ENCODE measurements at regions not wholly inside any gene's neighbourhood (a gene's known extent, or its start where the extent isn't known, plus 50 kb on each side); places are given as distances from the start of the nearest gene placed in this dataset.
A peak's percentile ranks its signal among the peaks of the same experiment; 100 is the strongest.
"Not testable (repeated sequence)": the region's sequence is repeated elsewhere in the genome, so short reads cannot be mapped to it uniquely, and the experiment has no call there.

GRCh38 chr21:5117666-5118295 is 5403.6 kb upstream of the TPTE start:
- DNase-seq; in situ Hi-C loops (cut with MboI; ENCODE audit: low pct_unique_long_range_greater_than_20kb, low sequenced_read_pairs): not testable (repeated sequence)

DNA sequence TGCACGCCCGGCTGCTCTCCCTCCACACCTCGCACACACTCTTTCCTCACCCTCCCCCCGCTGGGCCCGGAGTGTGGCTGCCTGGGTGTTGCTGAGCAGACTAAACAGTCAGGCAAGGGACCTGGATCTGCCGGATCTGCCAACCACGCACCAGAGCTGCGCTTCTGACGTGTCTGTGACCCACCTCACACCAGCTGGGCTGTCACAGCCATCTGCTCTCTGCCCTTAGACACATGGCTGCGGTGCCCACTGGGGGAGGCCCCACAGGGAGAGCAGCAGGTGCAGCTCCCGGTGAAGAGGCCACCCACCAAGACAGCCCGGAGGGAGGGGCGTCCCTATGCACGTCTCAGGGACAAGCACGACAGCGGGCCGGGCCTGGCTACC is 5403.1 kb upstream of the TPTE start:
- in situ Hi-C loops (cut with MboI; ENCODE audit: low pct_unique_long_range_greater_than_20kb, low sequenced_read_pairs); DNase-seq: not testable (repeated sequence)

DNA sequence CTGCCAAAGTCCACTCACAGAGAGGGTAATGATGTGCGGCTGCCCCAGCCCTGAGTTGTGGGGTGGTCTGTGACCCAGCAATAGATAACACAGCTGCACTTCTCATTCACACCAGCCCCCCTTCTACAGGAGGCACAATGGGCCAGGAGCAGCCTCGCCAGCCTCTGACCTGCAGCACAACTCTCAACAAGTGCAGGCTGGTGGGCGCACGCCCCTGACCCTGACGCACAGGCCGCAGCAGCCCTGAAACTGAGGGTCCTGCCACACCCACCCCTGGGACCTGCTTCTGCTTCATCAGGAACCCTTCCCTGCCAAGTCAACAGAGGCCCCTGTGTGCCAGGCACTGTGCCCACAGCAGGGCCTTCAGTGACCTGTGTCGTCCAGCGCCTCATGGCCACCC is 5402.2 kb upstream of the TPTE start:
- in situ Hi-C loops (cut with MboI; ENCODE audit: low pct_unique_long_range_greater_than_20kb, low sequenced_read_pairs); DNase-seq: not testable (repeated sequence)

- in situ Hi-C loops (cut with MboI; ENCODE audit: low pct_unique_long_range_greater_than_20kb, low sequenced_read_pairs); DNase-seq: not testable (repeated sequence)
Measured at GRCh38 chr21:5121399-5121798, 5400.0 kb upstream of the TPTE start.

DNA sequence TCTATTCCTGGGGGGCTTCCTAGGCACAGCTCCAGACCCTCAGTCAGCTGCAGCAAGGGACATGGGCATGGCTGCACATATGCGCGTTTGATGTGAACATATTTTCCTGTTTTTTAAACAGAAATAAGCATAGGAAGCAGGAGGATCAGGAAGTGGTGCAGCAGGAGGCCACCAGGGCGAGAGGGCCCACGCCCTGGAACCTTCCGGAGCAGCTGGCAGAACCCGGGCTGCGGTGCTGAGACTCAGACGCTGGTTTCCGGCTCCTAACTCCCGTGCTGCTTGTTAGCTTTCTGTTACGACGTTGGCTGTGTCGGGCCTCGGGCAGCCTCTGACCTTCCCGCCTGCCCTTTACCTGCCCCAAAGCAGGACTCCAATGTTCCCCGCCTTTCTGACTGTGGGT is 5399.5 kb upstream of the TPTE start:
- in situ Hi-C loops (cut with MboI; ENCODE audit: low pct_unique_long_range_greater_than_20kb, low sequenced_read_pairs); DNase-seq: not testable (repeated sequence)

- DNase-seq; in situ Hi-C loops (cut with MboI; ENCODE audit: low pct_unique_long_range_greater_than_20kb, low sequenced_read_pairs): not testable (repeated sequence)
Measured at GRCh38 chr21:5123655-5124054, 5397.7 kb upstream of the TPTE start.

GRCh38 chr21:5128261-5128660 is 5393.1 kb upstream of the TPTE start:
- in situ Hi-C loops (cut with MboI; ENCODE audit: low pct_unique_long_range_greater_than_20kb, low sequenced_read_pairs), result not testable (repeated sequence)
- DNase-seq, result peak; percentile 72

DNA sequence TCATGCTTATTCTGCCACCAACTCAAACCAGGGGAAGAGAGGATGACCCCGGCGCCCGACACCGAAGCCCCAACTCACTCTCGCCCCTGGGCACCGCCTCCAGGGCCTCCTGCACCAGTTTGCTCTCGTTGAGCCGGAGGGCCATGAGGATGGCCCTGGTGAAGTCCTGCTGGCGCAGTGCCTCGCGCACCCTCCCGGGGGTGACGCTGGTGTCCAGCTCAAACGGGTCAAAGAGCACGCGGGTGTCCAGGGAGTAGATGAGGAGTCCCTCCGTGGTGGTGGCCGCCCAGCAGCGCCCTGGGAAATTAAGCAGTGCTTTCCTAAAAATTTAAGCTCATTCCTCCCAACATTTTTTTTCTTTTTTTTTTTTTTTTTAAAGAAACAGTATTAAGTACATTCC is 5387.6 kb upstream of the TPTE start:
- DNase-seq; in situ Hi-C loops (cut with MboI; ENCODE audit: low pct_unique_long_range_greater_than_20kb, low sequenced_read_pairs): not testable (repeated sequence)

- in situ Hi-C loops (cut with MboI; ENCODE audit: low pct_unique_long_range_greater_than_20kb, low sequenced_read_pairs); DNase-seq: not testable (repeated sequence)
Measured at GRCh38 chr21:5136406-5136805, 5385.0 kb upstream of the TPTE start.

GRCh38 chr21:5137006-5137405 is 5384.4 kb upstream of the TPTE start:
- in situ Hi-C loops (cut with MboI; ENCODE audit: low pct_unique_long_range_greater_than_20kb, low sequenced_read_pairs); DNase-seq: not testable (repeated sequence)

DNA sequence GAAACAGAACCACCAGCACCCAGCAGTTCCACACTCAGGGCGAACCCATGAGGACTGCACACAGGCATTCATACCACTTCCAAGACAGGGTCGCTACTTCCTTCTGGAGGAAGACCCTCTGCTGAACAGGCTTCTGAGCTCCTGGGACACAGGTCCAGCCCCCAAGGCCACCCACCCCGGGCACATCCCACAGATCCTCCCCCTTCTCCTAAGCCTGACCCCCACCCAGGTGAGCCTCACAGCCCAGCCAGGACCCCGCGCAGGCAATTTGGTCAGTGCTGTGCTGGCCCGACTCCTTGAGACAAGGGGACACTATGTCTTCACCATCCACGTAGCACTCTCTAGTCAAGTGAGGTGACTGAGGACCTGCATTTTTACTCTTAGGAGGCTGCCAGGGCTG is 5382.7 kb upstream of the TPTE start:
- in situ Hi-C loops (cut with MboI; ENCODE audit: low pct_unique_long_range_greater_than_20kb, low sequenced_read_pairs), result not testable (repeated sequence)

GRCh38 chr21:5139528-5139927 is 5381.9 kb upstream of the TPTE start:
- DNase-seq; in situ Hi-C loops (cut with MboI; ENCODE audit: low pct_unique_long_range_greater_than_20kb, low sequenced_read_pairs): not testable (repeated sequence)

More for the DNA sequence above, 5382.7 kb upstream of the TPTE start:
- not testable (repeated sequence) for DNase-seq

GRCh38 chr21:5143011-5143410 is 5378.4 kb upstream of the TPTE start:
- in situ Hi-C loops (cut with MboI; ENCODE audit: low pct_unique_long_range_greater_than_20kb, low sequenced_read_pairs); DNase-seq: not testable (repeated sequence)

GRCh38 chr21:5144731-5145130 is 5376.7 kb upstream of the TPTE start:
- in situ Hi-C loops (cut with MboI; ENCODE audit: low pct_unique_long_range_greater_than_20kb, low sequenced_read_pairs), result not testable (repeated sequence)

GRCh38 chr21:5147685-5148084 is 5373.7 kb upstream of the TPTE start:
- DNase-seq; in situ Hi-C loops (cut with MboI; ENCODE audit: low pct_unique_long_range_greater_than_20kb, low sequenced_read_pairs): not testable (repeated sequence)

More at GRCh38 chr21:5144731-5145130, 5376.7 kb upstream of the TPTE start:
- not testable (repeated sequence) for DNase-seq

DNA sequence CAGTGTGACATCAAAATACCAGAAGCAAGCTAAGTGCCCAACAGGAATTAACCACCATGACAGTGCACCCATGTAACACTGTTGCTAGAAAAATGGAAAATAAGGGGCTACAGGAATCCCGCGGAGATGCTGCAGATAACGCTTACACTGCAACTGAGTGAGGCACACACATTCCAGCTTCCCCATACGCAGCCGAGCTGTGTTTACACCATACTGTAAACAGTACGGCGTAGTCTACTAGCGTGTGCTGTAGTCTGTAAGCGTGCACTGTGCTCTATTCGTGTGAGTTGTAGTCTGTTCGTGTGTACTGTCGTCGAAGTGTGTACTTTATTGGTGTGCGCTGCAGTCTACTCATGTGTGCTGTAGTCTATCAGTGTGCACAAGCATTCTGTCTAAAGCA is 5372.2 kb upstream of the TPTE start:
- in situ Hi-C loops (cut with MboI; ENCODE audit: low pct_unique_long_range_greater_than_20kb, low sequenced_read_pairs), result not testable (repeated sequence)

GRCh38 chr21:5153842-5154640 is 5367.3 kb upstream of the TPTE start:
- in situ Hi-C loops (cut with MboI; ENCODE audit: low pct_unique_long_range_greater_than_20kb, low sequenced_read_pairs), result not testable (repeated sequence)

More for the DNA sequence above, 5372.2 kb upstream of the TPTE start:
- not testable (repeated sequence) for DNase-seq

GRCh38 chr21:5154641-5154982 is 5366.8 kb upstream of the TPTE start:
- DNase-seq, result peak; percentile 69
- in situ Hi-C loops (cut with MboI; ENCODE audit: low pct_unique_long_range_greater_than_20kb, low sequenced_read_pairs), result not testable (repeated sequence)

More at GRCh38 chr21:5153842-5154640, 5367.3 kb upstream of the TPTE start:
- not testable (repeated sequence) for DNase-seq

DNA sequence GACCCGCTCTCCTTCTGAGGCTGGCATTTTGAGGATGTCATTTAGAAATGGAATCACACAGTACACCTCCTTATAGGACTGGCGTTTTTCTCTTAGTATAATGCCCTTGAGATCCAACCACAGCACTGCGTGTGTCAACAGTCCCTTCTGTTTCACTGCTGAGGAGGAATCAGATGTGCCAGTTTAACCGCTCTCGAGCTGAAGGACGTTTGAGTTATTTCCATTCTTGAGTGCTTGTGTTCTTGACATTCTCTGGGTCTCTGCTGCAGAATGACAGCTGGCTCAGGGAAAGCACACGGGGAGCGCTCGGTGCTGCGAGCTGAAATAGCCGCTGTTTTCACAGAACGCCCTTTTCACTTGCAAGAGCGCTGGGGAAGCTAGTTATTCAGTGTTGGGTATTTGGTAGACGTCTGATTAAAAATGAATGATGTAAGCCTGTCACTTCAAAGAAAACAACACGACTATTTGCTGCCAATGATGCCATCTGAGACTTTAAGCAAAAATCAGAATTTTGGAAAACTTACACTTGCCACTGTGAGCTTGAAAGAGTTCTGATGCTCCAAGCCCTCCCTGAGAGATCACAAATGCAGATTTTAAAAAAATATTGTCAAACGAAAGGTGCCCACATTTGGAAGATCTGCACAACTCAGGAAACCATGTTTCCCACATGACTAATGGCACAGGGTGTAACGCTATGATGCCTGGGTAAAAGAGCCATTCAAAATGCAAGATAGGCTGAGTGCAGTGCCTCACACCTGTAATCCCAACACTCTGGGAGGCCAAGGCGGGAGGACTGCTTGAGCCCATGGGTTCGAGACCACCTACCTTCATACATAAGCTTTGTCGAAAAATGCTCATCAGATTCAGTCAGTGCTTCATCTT is 5358.4 kb upstream of the TPTE start:
- DNase-seq; in situ Hi-C loops (cut with MboI; ENCODE audit: low pct_unique_long_range_greater_than_20kb, low sequenced_read_pairs): not testable (repeated sequence)
